ENCODE measurements at regions not wholly inside any gene's neighbourhood (a gene's known extent, or its start where the extent isn't known, plus 50 kb on each side); places are given as distances from the start of the nearest gene placed in this dataset.

DNA sequence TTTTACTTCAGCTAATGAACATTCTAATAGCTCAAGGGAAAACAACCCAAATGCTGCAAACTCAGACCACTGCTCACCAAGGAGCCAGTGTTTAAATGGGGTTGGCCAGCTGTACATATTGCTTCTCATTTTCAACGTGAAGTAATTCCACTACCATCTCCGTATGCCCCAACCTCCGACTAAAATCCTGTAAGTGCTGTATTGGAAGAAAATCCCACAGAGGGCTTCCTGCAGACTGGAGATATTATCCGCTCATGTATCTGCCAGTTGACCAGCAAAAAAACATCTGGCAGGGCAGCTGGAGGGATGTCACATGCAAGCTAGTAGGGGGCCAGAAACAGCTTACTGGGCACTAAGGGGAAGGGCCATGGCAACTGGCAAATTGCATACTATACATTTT lies 485.0 kb downstream of the SNAPC1 start:
- TF ChIP-seq, protein P1, sequence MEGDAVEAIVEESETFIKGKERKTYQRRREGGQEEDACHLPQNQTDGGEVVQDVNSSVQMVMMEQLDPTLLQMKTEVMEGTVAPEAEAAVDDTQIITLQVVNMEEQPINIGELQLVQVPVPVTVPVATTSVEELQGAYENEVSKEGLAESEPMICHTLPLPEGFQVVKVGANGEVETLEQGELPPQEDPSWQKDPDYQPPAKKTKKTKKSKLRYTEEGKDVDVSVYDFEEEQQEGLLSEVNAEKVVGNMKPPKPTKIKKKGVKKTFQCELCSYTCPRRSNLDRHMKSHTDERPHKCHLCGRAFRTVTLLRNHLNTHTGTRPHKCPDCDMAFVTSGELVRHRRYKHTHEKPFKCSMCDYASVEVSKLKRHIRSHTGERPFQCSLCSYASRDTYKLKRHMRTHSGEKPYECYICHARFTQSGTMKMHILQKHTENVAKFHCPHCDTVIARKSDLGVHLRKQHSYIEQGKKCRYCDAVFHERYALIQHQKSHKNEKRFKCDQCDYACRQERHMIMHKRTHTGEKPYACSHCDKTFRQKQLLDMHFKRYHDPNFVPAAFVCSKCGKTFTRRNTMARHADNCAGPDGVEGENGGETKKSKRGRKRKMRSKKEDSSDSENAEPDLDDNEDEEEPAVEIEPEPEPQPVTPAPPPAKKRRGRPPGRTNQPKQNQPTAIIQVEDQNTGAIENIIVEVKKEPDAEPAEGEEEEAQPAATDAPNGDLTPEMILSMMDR (IDR thresholded peaks at IDR 0.05; ENCODE audit: insufficient read depth, low read length, missing control alignments), result no peak
- DNase-seq (ENCODE audit: low read depth, low spot score), result no peak
- ChIA-PET CTCF (no interaction called here), POLR2A (no interaction called here)
- no peak overlapping the region for H3K4me3 ChIP-seq (ENCODE audit: low read depth, low read length)

DNA sequence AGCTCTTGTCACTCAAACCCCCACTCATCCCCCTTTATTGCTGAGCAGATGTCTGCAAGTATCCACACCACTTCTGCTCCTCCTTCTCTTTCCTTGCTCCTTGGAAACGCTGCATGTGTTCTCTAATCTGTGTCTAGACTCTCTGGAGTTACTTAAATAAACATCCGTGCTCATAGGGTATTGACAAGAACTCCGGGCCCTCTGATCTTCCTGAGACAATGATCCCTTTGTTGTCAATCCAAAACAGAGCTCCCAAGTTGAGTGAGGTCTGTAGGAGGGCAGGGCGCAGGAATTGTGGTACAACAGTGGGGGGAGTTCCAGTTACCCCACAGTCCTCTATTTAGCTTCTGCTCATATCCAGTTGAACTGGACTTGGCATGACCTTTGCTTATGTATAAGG lies 489.0 kb downstream of the SNAPC1 start:
- TF ChIP-seq, protein P1 (IDR thresholded peaks at IDR 0.05; ENCODE audit: insufficient read depth, low read length, missing control alignments), result no peak
- H3K4me3 ChIP-seq (ENCODE audit: low read depth, low read length), result no peak overlapping the region
- POLR2A ChIA-PET, result no interaction called here
- no peak for DNase-seq (ENCODE audit: low read depth, low spot score)
- CTCF ChIA-PET, result no interaction called here

DNA sequence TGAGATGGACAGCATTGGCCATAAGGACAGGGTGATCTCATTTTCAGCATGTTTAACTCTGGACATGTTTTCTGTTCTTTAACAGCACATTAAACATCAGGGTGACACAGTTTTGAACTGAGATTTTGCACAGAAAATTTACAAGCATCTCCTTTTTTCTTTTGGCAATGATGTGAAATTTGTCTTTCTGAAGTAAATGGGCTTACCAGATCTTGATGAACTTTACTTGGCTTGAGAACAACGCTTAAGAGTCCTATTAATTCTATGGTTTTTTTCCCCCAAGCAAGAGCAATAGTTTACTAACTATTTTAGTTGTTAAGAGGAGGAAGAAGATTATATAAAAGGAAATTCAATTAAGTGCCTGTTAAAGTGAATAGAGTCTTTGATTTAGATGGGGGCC lies 491.0 kb downstream of the SNAPC1 start:
- CTCF ChIA-PET, result no interaction called here
- H3K4me3 ChIP-seq (ENCODE audit: low read depth, low read length), result no peak overlapping the region
- POLR2A ChIA-PET, result no interaction called here
- DNase-seq (ENCODE audit: low read depth, low spot score), result no peak
- TF ChIP-seq, protein P1 (IDR thresholded peaks at IDR 0.05; ENCODE audit: insufficient read depth, low read length, missing control alignments), result no peak

DNA sequence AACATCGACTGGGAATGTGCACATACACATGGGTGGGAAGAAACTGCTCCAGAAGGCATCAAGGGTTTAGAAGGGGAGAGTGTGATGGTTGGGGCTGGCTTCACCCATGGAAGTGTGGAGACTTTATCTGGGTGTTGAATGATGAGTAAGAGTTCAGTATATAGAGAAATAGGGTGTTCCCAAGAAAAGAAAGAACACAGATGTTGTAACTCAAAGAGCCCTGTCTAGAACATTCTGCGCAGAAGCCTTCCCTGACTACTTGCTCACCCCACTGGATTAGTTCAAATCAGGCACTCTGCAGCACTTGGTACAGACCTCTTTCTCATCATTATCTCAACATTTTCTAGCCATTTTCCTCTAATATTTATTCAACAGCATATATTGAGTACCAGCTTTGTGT lies 491.7 kb downstream of the SNAPC1 start:
- CTCF ChIA-PET, result no interaction called here
- POLR2A ChIA-PET, result no interaction called here
- DNase-seq (ENCODE audit: low read depth, low spot score), result no peak
- TF ChIP-seq, protein P1 (IDR thresholded peaks at IDR 0.05; ENCODE audit: insufficient read depth, low read length, missing control alignments), result no peak
- no peak overlapping the region for H3K4me3 ChIP-seq (ENCODE audit: low read depth, low read length)

DNA sequence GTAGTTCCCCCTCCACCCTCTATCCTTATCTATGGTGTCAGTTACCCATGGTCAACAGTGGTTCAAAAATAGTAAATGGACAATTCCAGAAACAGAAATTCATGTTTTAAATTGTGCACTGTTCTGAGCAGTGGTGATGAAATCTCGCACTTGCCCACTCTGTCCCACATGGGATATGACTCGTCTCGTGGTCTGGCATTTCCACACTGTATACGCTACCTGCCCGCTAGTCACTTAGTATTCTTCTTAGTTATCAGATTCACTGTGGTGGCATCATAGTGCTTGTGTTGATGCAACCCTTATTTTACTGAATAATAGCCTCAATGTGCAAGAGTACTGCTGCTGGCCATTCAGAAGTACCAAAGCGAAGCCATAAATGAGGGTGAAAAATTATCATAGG lies 507.0 kb downstream of the SNAPC1 start:
- CTCF ChIA-PET, result no interaction called here
- TF ChIP-seq, protein P1 (IDR thresholded peaks at IDR 0.05; ENCODE audit: insufficient read depth, low read length, missing control alignments), result no peak
- no peak overlapping the region for H3K4me3 ChIP-seq (ENCODE audit: low read depth, low read length)
- POLR2A ChIA-PET, result no interaction called here
- DNase-seq (ENCODE audit: low read depth, low spot score), result no peak

DNA sequence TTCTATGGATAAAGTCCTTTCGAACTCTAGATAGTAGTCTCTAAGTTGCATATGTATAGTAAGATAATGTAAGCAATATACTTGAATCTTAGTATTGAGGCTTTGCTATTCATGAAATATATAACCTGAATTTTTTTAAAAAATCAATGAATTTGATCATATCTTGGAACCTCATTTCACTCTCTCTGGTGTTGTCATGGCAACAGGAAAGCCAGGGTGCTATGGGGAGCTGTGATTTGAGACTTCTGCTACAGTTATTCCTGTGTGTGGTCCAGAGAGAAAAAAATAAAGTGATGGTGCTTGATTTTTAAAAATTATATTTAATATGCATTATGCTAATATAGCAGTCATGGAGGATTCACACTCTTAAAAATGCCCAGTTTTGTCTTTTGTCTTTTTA lies 508.0 kb downstream of the SNAPC1 start:
- TF ChIP-seq, protein P1 (IDR thresholded peaks at IDR 0.05; ENCODE audit: insufficient read depth, low read length, missing control alignments), result no peak
- CTCF ChIA-PET, result no interaction called here
- no peak overlapping the region for H3K4me3 ChIP-seq (ENCODE audit: low read depth, low read length)
- POLR2A ChIA-PET, result no interaction called here
- no peak for DNase-seq (ENCODE audit: low read depth, low spot score)
